Inflammatory macrophage treated with lipopolysaccharide for 1 hour (primary cell): ENCODE measurements at regions not wholly inside any gene's neighbourhood (a gene's known extent, or its start where the extent isn't known, plus 50 kb on each side); places are given as distances from the start of the nearest gene placed in this dataset.
"Not testable (repeated sequence)": the region's sequence is repeated elsewhere in the genome, so short reads cannot be mapped to it uniquely, and the experiment has no call there.

Experiments
- DNase-seq, 2 donors: peaks; one replicate each; pipeline ENCODE4 v3.0.0-alpha.2; 2020 to 2022

DNA sequence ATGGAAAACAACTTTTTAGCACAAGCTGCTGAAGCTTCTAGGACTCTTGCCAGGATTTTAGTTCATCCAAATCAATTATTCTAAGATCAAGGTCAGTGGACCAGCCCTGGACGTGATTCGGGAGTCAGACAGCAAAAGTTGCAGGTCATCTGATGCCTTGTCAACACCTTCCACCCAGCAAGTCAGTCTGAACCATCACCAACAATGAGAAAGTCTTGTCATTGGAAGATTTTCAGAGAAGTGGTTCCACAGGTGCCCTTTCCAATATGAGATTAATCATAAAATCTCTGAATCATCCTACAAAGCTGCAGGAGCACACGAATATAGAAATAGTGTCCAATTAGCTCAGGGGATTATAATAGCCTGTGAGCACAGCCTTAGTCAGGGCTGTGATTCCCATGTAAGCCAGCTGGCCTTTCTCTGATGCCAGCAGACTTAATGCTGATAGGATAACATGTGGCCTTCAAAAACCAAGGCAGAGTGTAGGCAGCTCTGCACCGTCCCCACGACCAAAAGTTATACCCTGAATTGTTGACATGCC lies 445.0 kb upstream of the TRPC7 start:
- no peak for DNase-seq

DNA sequence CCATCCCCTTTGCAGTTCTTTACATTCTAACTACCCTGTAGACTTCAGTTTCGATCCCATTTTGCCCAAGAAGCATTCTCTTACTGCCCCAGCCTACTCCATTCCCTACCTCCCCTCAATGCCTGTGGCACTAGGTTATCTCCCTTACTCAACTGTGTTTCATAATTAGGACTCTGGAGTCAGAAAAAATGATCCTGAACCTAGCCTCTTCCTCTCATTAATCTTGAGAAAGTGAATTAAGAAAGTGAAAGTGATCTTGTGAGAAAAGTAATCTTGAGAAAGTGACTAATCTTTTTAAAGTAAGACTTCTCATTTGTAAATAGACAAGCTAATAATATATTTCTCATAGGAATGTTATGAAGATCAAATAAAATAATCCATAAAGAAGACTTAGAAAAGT lies 444.0 kb upstream of the TRPC7 start:
- DNase-seq, result no peak

DNA sequence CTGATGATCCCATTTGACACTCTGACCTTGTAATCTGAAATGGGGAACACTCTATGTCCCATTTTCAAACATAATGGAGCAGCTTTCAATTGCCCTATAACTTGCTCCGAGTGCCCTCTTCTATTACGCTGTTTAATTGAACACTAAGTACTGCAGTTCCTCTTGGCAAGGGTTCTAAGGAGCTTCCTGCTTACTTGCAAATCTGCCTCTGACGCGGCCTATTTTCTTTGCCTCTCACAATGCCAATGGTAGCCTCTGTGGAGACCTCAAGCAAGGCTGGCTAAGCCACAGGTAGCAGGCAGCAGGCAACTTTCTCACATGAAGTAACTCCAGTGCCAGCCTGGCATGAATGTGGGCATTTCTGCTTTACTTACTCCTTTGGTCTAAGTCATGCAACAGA lies 443.4 kb upstream of the TRPC7 start:
- DNase-seq, result no peak

DNA sequence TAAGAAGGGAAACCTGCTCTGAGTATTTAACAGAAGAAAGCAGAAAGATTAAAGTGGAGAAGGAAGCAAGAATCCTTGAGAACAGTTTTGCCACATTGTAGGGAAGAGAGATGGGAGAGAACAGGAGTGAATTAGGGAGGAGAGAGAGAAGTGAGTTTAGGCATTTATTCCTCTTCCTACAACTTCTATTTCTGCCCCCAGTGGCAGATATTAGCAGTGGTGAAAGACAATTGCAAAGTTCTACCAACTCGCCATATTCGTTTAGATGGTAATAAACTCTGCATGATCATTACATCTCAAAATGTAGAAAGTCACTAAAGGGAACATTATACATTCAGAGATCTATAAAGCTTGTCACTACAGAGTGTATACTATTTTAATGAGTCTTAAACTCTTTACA lies 440.1 kb upstream of the TRPC7 start:
- no peak for DNase-seq

DNA sequence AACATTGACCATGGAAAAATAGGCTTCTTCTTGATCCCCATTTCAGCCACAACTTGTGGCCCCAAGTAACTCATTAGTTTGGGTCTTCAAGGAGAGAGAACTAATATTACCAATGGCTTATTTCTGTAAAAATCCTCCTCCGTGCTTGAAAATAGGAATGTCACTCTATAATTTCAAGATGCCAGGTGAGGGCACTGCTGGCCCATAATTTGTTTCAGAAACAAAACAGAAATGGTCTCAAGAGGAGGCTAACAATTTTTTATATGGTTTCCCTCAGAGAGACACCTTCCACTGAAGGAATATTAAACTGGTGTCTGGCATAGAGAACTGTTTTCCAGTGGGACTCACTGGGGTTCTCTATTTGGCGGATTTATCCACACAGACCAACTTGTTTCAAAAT lies 437.0 kb upstream of the TRPC7 start:
- DNase-seq, result no peak

DNA sequence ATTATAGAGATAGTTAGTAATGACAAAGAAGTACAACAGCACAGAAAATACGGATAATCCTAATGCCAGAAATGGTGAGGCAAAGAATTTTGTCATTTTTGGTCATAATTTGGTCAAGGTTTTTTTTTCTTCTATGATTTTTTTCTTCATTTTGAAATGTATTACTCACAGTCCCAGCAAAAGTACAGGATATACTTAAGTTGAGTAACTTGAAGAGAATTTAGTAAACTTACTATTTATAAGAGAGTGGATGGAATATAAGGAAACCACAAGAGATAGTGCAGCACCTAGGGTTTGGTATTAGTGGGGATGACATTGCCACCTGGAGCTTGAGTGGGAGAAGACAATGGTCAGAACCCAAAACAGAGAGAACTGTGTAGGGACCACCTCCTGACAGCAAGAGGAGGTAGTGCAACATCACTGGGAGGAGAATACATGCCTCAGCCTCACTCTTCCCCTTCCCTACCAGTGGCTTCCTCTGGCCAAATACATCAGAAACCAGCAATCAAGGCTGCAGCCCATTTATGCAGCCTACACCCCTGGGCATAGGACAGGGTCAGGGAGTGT lies 434.5 kb upstream of the TRPC7 start:
- no peak for DNase-seq

DNA sequence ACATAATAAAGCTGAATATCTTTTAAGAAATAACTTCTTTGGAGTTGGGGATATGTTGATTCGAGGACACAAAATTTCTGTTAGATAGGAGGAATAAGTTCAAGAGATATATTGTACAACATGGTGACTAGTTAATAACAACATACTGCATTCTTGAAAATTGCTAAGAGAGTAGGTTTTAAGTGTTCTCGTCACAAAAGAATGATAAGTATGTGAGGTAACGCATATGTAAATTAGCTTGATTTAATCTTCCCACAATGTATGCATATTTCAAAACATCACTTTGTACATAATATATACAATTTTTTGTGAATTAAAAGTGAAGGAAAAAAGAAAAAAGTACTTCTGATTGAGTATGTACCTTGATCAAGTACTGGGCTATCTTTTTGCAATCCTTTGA lies 428.0 kb upstream of the TRPC7 start:
- no peak for DNase-seq

DNA sequence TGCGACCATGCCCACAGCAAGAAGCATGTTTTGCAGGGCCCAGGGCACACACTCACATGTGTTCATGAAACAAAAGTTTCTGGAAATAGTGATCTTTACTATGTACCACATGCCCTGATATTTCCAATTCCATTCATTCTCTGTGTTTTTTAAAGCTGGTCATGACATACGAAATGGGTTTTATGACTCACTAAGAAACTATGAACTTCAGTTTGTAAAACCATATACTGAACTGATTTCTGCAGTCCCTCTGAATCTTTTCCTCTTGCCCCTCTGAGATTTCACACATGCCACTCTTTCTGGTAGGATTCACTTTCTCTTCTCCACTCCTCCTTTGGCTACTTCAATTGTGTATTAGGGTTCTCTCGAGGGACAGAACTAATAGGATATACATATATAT lies 416.1 kb upstream of the TRPC7 start:
- DNase-seq, result no peak

DNA sequence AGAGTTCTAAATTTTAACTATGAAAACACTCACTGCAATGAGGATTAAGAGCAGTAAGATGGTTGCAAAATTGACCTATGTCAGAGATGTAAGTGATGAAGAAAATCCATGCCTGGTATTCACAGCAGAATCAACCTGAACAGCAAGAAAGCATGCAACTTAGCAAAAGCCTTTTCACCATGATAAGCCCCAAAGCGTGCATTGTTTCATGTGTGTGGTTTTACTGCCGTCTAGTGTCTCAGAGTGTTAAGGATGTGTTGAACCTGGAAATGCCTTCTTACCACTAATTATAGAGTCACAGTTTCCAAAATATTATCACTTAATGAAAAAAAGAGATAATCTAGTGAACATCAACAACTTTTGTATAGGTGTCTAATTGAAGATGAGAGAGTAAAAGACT lies 415.2 kb upstream of the TRPC7 start:
- no peak for DNase-seq

DNA sequence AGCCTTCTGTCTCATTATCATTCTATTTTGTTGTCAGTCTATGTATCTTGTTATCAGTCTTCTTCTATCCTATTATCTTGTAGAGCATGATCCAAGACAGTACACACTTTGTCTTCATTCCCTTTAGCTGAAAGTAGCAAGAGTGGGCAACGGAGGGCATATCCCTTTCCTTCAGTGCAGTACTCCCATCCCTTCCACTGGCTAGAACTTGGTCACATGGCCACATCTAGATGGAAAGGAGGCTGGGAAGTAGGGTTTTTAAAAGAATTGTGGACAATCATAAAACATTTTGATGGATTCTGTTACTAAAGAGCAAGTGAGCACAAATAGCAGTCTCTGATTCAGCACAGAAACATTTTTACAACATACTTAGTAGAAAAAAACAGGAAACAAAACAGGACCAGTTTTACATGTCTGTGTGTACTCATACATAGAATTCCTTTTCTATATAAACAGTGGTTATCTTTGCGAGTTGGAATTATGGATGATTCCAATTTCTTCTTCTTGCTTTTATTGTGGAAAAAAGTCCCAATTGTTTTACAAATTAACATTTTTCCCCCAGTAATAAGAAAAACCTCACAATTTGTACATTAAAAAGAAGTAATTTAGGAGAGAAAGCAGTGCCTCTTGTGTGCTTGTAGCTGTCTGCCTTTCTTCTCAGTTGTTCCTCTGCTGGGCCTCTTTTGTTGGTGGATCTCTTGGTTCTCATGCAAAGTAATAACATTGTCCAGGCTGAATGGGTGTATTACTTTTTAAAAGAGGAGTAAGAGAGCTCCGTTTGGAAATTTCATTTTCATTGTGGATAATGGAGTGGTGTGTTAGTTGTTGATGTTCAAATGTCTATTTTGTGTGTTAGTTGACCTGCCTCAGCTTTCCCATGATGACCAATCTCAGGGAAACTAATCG lies 410.9 kb upstream of the TRPC7 start:
- no peak for DNase-seq

DNA sequence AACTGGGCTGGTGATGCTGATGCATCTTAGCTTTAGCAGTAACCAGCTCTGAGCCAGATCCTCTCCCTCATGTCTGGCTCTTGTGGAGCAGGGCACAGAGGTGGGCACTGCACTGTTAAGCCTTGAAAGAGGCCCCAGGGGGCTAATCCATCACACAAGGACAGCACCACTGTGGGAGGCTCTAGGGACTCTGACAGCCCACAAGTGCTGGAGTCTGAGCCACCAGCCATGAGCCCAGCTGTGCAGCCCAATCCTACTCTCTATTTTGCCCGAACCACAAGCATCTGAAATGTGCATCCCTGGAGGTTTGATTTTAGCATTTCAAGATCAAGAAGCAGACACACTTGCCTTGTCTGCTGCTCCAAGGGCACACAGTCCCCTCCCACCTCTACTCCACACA lies 407.1 kb upstream of the TRPC7 start:
- no peak for DNase-seq

DNA sequence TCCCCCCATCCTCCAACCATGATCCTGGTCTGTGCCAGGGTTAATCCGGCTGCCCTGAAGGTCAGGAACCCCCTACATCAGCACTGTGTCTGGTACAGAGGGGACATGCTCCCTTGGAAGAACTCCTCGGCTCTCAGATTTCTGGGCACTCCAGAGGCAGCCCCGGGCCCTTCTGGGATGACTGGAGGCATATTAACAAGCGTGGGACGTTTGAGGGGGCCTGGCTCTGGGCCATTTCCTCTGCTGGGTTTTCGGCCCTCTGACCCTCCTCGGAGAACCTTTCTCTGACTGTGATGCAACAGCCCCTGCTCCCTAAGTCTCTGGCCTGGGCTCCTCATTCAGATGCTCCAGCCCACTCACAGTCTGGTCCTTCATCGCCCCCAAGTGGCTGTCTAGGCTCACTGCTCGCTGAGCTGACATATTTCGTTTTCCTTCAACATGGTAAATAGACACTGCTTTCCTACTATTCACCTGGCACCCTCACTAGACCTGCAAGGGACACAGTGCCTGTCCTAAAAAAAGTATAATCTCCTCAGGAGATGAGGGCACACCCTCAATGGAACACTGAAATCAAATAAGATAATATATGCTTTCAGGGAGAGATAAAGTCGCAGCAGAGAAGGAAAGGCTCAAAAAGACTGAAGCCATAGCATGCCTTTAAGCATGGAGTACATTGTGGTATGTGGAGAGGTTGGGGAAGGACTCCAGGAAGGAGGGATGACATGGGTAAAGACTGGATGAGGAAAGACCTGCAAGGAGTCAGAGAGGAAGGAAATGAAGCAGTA lies 404.7 kb upstream of the TRPC7 start:
- DNase-seq, result peak; percentile 18 to 51

DNA sequence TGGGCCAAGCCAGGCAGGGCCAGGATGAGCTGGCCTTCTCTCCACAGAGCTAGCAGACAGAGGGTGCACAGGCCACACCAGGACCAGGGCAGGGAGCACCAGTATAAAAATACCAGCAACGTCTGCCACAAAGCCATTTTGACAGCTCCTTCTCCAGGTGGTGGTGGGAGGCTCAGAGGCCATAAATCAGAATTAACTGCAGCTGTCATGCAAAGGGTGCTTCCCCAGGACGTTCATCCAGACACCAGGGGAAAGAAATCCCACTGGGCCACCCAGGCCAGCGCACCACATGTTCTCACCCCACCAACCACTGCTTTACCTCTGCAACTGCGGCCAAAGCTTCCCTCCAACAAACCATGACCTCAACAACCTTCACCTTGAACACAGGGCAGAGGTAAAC lies 403.7 kb upstream of the TRPC7 start:
- no peak for DNase-seq

DNA sequence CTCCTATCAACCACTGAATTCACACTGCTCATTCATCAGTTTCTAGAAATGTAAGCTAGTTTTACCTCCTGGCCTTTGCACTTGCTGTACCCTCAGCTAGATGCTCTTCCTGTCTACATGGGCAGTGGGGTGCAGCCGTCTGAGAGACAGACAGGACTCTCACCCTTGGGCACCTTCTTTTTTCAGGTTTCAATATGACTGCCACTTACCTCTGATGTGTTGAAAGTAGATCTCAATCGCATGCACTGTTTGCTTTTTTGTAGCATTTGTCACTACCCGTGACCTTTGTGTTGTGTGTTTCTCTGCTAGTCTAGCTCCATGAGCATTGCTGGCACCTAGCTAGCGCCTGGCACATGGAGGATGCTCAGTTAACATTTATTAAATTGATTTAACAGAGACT lies 403.1 kb upstream of the TRPC7 start:
- no peak for DNase-seq

DNA sequence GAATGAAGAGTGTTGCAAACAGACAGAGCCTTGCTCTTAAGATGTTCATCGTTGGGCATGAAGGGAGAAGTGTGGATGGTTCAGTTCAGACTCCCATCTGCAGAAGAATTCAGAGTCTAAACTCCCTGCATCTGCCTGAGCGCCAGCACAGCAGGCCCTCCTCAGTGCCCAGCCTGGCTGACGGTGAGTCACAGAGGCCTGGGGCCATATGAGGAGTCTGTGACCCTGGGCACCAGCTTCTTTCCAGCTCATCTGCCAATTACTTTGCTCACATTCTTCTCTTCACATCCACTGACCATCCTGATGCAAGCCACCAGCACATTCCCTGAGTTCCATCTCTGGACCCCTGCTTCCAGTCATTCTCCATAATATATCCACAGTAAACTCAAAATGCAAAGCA lies 401.1 kb upstream of the TRPC7 start:
- DNase-seq, result no peak

DNA sequence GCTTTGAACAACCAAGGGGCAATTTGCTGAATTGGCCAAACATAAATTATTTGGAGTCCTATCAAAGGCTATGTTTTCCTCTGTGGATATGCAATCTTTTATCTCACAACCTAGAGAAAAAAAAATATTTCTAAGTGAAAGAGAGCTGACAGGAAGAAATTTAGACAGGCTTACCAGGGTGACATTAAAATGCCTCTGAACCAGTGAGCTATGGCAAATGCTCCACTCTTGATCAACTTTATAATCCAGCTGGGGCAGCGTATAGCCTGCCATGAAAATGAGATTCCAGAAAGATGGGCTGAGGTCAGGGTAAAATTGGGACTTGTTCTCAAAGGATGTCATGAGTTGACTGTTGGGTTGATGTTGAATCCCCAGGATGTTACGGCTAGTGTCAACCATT lies 399.3 kb upstream of the TRPC7 start:
- DNase-seq, result no peak

DNA sequence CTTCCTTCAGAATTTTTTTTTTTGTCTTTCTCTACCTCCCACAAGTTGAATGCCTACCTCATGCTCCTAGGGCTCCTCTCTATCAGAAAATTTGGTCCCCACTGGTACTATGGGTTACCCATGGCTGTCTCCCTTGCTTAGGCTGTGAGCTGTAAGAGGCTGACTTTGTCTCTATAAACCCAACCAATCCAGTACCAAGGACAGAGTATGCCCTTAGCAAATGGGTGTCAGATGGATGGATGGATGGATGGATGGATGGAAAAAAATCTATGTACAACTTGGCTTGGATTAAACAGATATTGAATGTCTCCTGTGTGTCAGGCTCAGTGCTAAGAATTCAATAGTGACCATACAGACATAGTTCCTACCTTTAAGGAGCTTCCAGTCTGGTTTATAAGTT lies 398.2 kb upstream of the TRPC7 start:
- no peak for DNase-seq

DNA sequence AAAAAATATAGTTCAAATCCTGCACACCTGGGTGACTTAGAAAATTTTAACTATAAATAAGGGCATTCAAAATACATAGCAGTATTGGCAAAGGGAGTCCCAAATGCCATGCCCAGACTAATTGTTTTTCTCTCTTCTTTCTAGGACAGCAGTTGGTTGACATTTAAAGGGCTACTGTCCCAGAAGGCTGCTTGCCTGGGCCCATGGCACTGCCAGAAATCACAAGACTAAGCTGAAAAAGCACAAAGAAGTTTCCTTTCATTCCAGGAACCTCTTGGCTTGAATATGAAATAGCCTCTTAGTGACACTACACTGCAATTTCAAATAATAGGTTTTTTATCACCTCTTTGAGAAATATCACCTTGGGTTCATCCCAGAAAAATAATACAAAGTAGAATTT lies 388.9 kb upstream of the TRPC7 start:
- no peak for DNase-seq

DNA sequence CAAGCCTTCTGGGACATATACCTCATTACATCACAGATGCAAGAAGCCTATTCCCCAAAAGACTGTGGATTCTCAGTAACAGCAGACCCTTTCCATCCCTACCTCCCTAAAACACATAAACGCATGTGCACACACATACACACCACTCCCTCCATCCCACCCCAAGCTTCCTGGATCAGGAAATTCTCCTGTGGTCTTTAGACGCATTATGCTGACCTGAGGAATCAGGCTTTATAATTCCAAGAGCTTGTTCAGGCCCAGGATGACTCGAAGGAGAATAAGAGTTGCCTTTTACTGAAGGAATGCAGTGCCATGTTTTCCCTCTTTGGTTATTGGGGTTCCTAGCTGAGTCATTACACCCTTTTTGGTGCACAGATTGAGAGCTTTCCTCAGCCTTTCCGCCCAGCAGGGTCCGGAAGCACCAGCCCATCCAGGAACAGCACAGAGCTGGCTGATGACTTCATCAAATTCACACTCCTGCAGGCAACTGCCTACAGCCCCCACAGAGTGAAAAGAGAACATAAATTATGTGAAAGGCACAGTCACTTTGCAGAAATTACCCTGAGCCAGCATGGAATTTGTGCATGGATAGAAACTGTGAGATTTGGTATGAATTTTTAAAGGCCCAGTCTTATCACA lies 385.0 kb upstream of the TRPC7 start:
- DNase-seq, result no peak

DNA sequence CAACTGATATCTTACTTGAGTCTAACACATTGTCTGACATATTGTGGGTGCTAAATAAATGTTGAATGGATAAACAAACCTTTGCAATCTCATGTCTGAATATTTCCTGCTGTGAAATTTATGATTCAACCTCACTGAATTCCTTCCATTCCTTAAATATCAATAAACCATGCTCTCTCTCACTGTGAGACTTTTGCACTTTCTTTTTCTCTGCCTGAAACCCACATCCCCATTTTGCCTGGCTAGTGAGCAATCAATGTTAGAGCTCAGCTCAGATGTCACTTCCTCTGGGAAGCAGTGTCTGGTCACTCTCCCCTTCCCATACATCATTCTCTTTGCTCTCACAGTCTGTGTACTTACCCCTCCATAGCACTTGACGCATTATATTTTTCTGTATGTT lies 383.7 kb upstream of the TRPC7 start:
- no peak for DNase-seq

DNA sequence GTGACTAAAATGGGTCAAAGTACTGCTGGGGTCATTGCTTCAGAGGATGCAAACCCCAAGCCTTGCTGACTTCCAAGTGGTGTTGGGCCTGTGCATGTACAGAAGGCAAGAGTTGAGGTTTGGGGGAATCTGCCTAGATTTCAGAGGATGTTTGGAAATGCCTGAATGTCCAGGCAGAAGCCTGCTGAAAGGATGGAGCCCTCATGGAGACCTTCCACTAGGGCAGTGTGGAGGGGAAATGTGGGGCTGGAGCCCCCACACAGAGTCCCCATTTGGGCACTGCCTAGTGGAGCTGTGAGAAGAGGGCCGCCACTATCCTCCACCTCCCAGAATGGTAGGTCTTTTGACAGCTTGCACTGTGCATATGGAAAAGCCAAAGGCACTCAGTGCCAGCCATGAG lies 377.7 kb upstream of the TRPC7 start:
- DNase-seq, result no peak

DNA sequence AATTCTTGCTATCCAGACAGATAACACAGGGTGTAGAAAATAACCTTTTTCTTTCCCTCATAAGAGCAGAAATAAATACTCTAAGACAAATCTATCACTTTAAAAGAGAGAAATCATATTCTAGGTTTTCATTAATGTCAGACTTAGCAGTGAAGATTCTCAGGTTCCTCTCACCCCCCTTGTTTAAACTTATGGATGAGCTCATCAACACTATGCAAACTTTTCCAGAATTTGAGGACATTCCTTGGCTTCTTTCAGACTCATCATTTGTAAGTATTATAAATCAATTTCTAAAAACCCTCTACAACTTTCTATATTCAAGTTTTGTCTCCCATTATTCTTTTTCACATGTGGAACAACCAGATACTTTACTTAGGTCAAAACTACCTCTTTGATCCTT lies 374.9 kb upstream of the TRPC7 start:
- DNase-seq, result no peak

DNA sequence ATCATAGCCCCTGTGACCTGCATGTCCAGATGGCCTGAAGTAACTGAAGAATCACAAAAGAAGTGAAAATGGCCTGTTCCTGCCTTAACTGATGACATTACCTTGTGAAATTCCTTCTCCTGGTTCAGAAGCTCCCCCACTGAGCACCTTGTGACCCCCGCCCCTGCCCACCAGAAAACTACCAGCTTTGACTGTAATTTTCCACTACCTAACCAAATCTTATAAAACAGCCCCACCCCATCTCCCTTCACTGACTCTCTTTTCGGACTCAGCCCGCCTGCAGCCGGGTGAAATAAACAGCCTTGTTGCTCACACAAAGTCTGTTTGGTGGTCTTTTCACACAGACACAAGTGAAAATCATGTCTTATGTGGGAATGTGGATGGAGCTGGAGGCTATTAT lies 373.9 kb upstream of the TRPC7 start:
- not testable (repeated sequence) for DNase-seq
